ENCODE measurements at regions not wholly inside any gene's neighbourhood (a gene's known extent, or its start where the extent isn't known, plus 50 kb on each side); places are given as distances from the start of the nearest gene placed in this dataset.

GRCh38 chr10:94085766-94086437 is 92.2 kb downstream of the PLCE1 start:
- no peak overlapping the region for H3K27ac ChIP-seq
- no peak overlapping the region for H3K4me3 ChIP-seq (ENCODE audit: low read depth in 1 of 2, low read length in 1 of 2)
- H3K4me1 ChIP-seq (ENCODE audit: control insufficient read depth in 1 of 2, insufficient read depth in 1 of 2, low read depth in 1 of 2, low read length in 1 of 2), result no peaks in the 10 kb centered on the region
- H3K36me3 ChIP-seq, result no peaks in the 10 kb centered on the region
- H3K9me3 ChIP-seq, result no peaks in the 10 kb centered on the region
- TF ChIP-seq CTCF (IDR thresholded peaks at IDR 0.05), result no peak
- H3K27me3 ChIP-seq, result no peaks in the 10 kb centered on the region

GRCh38 chr10:94088926-94089381 is 95.2 kb downstream of the PLCE1 start:
- Histone ChIP-seq H3K4me1 (ENCODE audit: control insufficient read depth in 1 of 2, insufficient read depth in 1 of 2, low read depth in 1 of 2, low read length in 1 of 2) (no peaks in the 10 kb centered on the region), H3K9me3 (no peaks in the 10 kb centered on the region), H3K27ac (no peak overlapping the region), H3K27me3 (no peaks in the 10 kb centered on the region), H3K36me3 (no peaks in the 10 kb centered on the region), H3K4me3 (ENCODE audit: low read depth in 1 of 2, low read length in 1 of 2) (no peak overlapping the region)
- TF ChIP-seq CTCF (IDR thresholded peaks at IDR 0.05), result no peak

GRCh38 chr10:94091649-94092048 is 97.9 kb downstream of the PLCE1 start:
- no peak for TF ChIP-seq CTCF (IDR thresholded peaks at IDR 0.05)
- H3K27ac ChIP-seq, result no peak overlapping the region
- H3K4me1 ChIP-seq (ENCODE audit: control insufficient read depth in 1 of 2, insufficient read depth in 1 of 2, low read depth in 1 of 2, low read length in 1 of 2), result no peaks in the 10 kb centered on the region
- H3K27me3 ChIP-seq, result no peaks in the 10 kb centered on the region
- no peak overlapping the region for H3K4me3 ChIP-seq (ENCODE audit: low read depth in 1 of 2, low read length in 1 of 2)
- H3K9me3 ChIP-seq, result no peaks in the 10 kb centered on the region
- H3K36me3 ChIP-seq, result no peaks in the 10 kb centered on the region

- H3K27me3 ChIP-seq, result no peaks in the 10 kb centered on the region
- no peaks in the 10 kb centered on the region for H3K36me3 ChIP-seq
- no peaks in the 10 kb centered on the region for H3K9me3 ChIP-seq
- no peak overlapping the region for H3K4me3 ChIP-seq (ENCODE audit: low read depth in 1 of 2, low read length in 1 of 2)
- no peaks in the 10 kb centered on the region for H3K4me1 ChIP-seq (ENCODE audit: control insufficient read depth in 1 of 2, insufficient read depth in 1 of 2, low read depth in 1 of 2, low read length in 1 of 2)
- TF ChIP-seq CTCF (IDR thresholded peaks at IDR 0.05), result no peak
- no peak overlapping the region for H3K27ac ChIP-seq
Measured at GRCh38 chr10:94092848-94093247, 99.1 kb downstream of the PLCE1 start.

GRCh38 chr10:94093286-94093905 is 99.7 kb downstream of the PLCE1 start:
- Histone ChIP-seq H3K27me3 (no peaks in the 10 kb centered on the region), H3K4me3 (ENCODE audit: low read depth in 1 of 2, low read length in 1 of 2) (no peak overlapping the region), H3K36me3 (no peaks in the 10 kb centered on the region), H3K4me1 (ENCODE audit: control insufficient read depth in 1 of 2, insufficient read depth in 1 of 2, low read depth in 1 of 2, low read length in 1 of 2) (no peaks in the 10 kb centered on the region), H3K27ac (no peak overlapping the region), H3K9me3 (no peaks in the 10 kb centered on the region)
- no peak for TF ChIP-seq CTCF (IDR thresholded peaks at IDR 0.05)

Measured in neutrophil (primary cell).